AG09319 (cell line): ENCODE measurements at regions not wholly inside any gene's neighbourhood (a gene's known extent, or its start where the extent isn't known, plus 50 kb on each side); places are given as distances from the start of the nearest gene placed in this dataset.
"Not testable (repeated sequence)": the region's sequence is repeated elsewhere in the genome, so short reads cannot be mapped to it uniquely, and the experiment has no call there.

Source experiments
- DNase-seq: peaks from one replicate; pipeline ENCODE4 v3.0.0-alpha.2; 2010; ENCODE audit warnings: low read depth; ENCODE audit errors: extremely low read depth
- CTCF ChIP-seq: IDR thresholded peaks from 2 replicates; pipeline ENCODE4 v1.5.1; 2011; ENCODE audit warnings: low read depth, mild to moderate bottlenecking, inconsistent platforms, low read length, moderate library complexity

- no peak for TF ChIP-seq CTCF
- no peak for DNase-seq
Measured at GRCh38 chr13:70985371-70985770, 877.1 kb upstream of the KLHL1 start.

- DNase-seq = not testable (repeated sequence)
Measured at GRCh38 chr13:70981219-70981618, 873.0 kb upstream of the KLHL1 start.

DNA sequence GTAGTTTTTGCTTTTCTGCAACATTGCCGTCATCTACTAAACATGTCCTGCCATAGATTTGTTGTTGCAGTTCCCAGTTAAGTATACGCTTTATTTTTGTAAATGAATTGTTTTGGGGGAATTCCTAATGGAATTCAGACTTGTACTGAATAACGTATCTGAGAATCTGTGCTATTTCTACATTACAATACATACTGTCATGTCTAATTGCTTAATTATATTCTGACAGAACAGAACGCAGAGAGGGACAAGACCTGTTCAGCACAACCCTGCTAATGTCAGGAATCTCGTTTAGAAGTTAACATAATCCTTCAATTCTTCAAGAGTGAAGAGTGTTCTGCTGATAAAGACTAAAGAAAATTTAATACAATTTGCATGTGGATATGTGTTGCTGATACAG lies 861.1 kb upstream of the KLHL1 start:
- DNase-seq = no peak
- TF ChIP-seq CTCF = no peak

DNA sequence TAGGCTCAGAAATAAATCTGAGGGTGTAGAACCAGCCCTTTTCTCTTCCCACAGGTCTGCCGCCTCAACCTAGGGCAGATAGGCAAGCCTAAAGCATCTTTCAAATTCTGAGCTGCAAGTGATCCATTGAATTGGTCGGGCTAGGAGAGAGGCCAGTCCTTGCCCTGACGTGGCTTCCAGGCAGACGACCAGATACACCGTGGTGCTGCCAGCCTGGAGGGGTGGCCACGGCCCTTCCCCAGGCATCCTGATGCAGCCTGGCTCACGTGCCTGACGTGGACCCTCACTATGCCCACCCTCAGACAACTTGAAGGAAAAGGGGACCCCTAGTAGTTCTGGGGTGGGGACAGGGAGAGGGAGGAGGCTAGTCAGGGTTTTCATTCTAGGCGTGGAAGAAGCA lies 859.3 kb upstream of the KLHL1 start:
- DNase-seq = no peak
- TF ChIP-seq CTCF = no peak

DNA sequence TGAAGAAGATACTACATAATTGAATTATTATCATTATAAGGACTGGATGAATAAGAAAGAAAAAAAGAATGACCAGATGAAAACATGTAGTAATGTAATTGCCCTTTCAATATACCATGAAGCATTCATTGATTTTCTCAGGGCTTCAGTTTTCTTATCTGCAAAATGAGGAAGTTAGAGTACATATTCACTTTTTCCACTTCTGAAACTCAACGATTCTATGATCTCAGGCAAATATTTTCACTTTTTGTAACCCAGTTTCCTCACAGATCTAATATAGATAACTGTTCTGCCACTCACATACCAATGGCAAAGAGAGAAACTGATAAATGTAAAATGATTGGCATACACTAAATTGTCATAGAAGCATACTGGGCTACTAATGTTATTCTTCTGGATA lies 856.6 kb upstream of the KLHL1 start:
- DNase-seq = no peak
- no peak for TF ChIP-seq CTCF

DNA sequence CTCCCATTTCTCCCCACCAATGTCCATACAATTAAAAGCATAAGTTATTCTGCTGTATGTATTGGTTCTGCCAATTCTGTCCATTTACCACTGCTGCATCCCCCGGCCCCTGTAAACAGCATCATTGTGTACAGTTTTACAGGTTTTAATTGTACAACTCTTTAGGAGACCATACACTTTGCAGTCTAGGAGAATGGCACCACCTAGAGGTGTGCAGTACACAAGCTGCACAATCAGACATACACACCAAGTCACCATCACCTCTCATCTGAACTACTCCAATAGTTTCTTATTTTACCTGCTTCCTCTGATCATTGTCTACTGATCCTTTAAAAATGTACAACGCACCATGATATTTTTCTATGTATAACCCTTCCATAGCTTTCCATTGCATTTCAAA lies 855.9 kb upstream of the KLHL1 start:
- DNase-seq = no peak
- TF ChIP-seq CTCF = no peak; the same call in 1 of the 2 replicates

DNA sequence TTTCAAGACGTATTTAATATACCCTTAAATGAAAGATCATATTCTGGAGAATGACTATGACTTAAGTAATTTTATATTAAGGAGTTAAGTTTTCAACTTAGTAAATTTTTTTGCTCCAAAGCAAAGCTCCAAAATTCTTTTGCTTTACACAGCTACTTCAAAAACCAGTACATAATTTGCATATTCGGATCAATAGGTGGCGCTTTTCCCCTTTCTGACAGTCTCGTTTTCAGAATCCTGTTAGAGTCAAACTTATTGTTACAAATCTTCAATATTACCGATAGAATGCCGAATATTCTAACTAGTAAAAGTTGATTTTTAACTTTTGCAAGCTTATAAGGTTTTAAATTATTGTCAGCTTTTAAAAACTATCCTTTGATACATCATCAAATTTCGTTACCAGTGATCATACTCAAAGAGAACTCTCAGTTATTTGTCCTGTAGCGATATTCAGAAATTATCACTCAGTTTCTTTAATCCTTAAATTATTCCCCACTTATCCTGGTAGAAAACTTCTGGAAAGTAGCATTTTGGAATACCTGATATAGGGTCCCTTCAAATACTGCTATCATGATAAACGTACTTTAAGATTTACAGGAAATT lies 852.7 kb upstream of the KLHL1 start:
- DNase-seq = no peak
- TF ChIP-seq CTCF = peak; percentile 70

GRCh38 chr13:70959035-70959775 lies 851.0 kb upstream of the KLHL1 start:
- no peak for TF ChIP-seq CTCF
- DNase-seq = no peak
